Gastroesophageal sphincter (tissue), 4 donors: ENCODE measurements at regions not wholly inside any gene's neighbourhood (a gene's known extent, or its start where the extent isn't known, plus 50 kb on each side); places are given as distances from the start of the nearest gene placed in this dataset.
"Not testable (repeated sequence)": the region's sequence is repeated elsewhere in the genome, so short reads cannot be mapped to it uniquely, and the experiment has no call there.

Experiments used
- ATAC-seq: fragments of 150-250 bp; one replicate; pipeline ENCODE4 v1.9.1; 2016; ENCODE audit warnings: mild to moderate bottlenecking, moderate library complexity
- H3K27ac ChIP-seq, 4 donors: fragments of 200-600 bp; sonication (generic) in 3 of 4; 1 replicate in 3 of 4; 2 replicates in 1 of 4; pipeline ENCODE4 v1.5.1; 2016 to 2019
- H3K27me3 ChIP-seq: fragments of 200-600 bp; sonication (generic); one replicate; pipeline ENCODE4 v1.5.1; 2019
- H3K36me3 ChIP-seq, 2 donors: fragments of 200-600 bp; sonication (generic); one replicate each; pipeline ENCODE4 v1.5.1; 2019; ENCODE audit warnings: control low read depth in 1 of 2
- H3K4me1 ChIP-seq, 3 donors: fragments of 200-600 bp; sonication (generic); 1 replicate in 2 of 3; 2 replicates in 1 of 3; pipeline ENCODE4 v1.5.1; 2016 to 2019; ENCODE audit warnings: control low read depth in 2 of 3
- H3K4me3 ChIP-seq, 2 donors: fragments of 200-600 bp; sonication (generic); one replicate each; pipeline ENCODE4 v1.5.1; 2019; ENCODE audit warnings: mild to moderate bottlenecking in 1 of 2, moderate library complexity in 1 of 2
- H3K9me3 ChIP-seq, 3 donors: fragments of 200-600 bp; sonication (generic); one replicate each; pipeline ENCODE4 v1.5.1; 2017 to 2019; ENCODE audit warnings: control low read depth in 2 of 3
- EP300 ChIP-seq: sonication (generic); formaldehyde crosslinking; IDR thresholded peaks from one replicate; pipeline ENCODE4 v1.6.1; 2017; ENCODE audit warnings: antibody characterized with exemption, mild to moderate bottlenecking
- POLR2A ChIP-seq, 2 donors: fragments of 450-650 bp; IDR thresholded peaks; one replicate each; pipeline ENCODE4 v1.6.1; 2017; ENCODE audit warnings: antibody characterized with exemption in 2 of 2, mild to moderate bottlenecking in 2 of 2, moderate library complexity in 1 of 2
- POLR2AphosphoS5 ChIP-seq: sonication (generic); formaldehyde crosslinking; IDR thresholded peaks from one replicate; pipeline ENCODE4 v1.6.1; 2017; ENCODE audit warnings: antibody characterized with exemption
- WGBS, 2 donors: methylation state at CpG; one replicate each; pipeline ENCODE4 v1.1.5; 2018; ENCODE audit warnings: low coverage in 1 of 2; 5-methylcytosine and 5-hydroxymethylcytosine counted together
- TF ChIP-seq, protein P1 (sequence below), 4 experiments: fragments of 200-600 bp in 2 of 4; fragments of 450-650 bp in 2 of 4; sonication (generic) in 1 of 4; IDR thresholded peaks; one replicate each; pipeline ENCODE4 v1.5.1; 2017 to 2019; ENCODE audit warnings: antibody characterized with exemption in 4 of 4, mild to moderate bottlenecking in 2 of 4, moderate library complexity in 2 of 4

DNA sequence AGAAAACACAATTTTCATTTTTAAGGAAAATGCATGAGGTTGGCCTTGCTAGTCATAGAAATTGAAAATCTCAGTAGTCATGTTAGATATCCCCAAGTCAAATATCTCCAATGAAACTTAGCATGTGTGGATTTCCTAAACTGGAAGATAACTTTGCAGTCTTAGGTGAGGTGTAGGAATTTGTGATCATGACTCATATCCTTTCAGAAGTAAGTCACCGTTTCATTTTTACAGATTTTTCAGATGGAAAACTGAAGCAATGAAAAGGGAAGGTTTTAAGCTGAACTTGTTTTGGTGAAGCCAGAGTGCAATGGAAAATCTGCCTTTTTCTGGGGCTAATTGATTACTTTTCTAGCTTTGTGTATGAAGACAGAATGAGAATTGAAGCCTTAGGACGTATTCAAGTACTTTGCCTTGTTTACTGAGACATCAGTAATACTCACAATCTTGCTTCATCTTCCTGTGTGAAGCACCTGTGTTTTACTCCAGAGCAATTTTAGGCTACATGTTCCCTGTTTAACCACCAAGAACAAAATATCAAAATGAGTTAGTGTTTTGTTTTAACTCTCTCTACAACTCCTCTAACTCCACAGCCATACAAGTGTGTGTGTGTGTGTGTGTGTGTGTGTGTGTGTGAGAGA lies 1662.8 kb upstream of the ADGRL3 start:
- Histone ChIP-seq H3K4me3 (no peak overlapping the region), H3K36me3 (no peaks in the 10 kb centered on the region), H3K9me3 (no peaks in the 10 kb centered on the region), H3K4me1 (no peaks in the 10 kb centered on the region), H3K27ac (no peak overlapping the region), H3K27me3 (no peaks in the 10 kb centered on the region)
- no peak for TF ChIP-seq EP300
- no peak for TF ChIP-seq POLR2AphosphoS5
- TF ChIP-seq, protein P1, sequence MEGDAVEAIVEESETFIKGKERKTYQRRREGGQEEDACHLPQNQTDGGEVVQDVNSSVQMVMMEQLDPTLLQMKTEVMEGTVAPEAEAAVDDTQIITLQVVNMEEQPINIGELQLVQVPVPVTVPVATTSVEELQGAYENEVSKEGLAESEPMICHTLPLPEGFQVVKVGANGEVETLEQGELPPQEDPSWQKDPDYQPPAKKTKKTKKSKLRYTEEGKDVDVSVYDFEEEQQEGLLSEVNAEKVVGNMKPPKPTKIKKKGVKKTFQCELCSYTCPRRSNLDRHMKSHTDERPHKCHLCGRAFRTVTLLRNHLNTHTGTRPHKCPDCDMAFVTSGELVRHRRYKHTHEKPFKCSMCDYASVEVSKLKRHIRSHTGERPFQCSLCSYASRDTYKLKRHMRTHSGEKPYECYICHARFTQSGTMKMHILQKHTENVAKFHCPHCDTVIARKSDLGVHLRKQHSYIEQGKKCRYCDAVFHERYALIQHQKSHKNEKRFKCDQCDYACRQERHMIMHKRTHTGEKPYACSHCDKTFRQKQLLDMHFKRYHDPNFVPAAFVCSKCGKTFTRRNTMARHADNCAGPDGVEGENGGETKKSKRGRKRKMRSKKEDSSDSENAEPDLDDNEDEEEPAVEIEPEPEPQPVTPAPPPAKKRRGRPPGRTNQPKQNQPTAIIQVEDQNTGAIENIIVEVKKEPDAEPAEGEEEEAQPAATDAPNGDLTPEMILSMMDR (IDR thresholded peaks at IDR 0.05): no peak
- TF ChIP-seq POLR2A (IDR thresholded peaks at IDR 0.05): no peak
- ATAC-seq: no peak
- 27 to 42% methylated on average over 2 of the region's 2 CpGs for WGBS, 2 donors

- H3K9me3 ChIP-seq: no peaks in the 10 kb centered on the region
- H3K4me3 ChIP-seq: no peak overlapping the region
- TF ChIP-seq, protein P1 (IDR thresholded peaks at IDR 0.05): no peak
- no peak for TF ChIP-seq POLR2A (IDR thresholded peaks at IDR 0.05)
- TF ChIP-seq EP300: no peak
- no peak for TF ChIP-seq POLR2AphosphoS5
- no peaks in the 10 kb centered on the region for H3K36me3 ChIP-seq
- no peaks in the 10 kb centered on the region for H3K4me1 ChIP-seq
- 92 to 100% methylated on average over 2 to 4 of the region's 4 CpGs for WGBS, 2 donors
- H3K27ac ChIP-seq: no peak overlapping the region
- H3K27me3 ChIP-seq: no peaks in the 10 kb centered on the region
- ATAC-seq: no peak
Observed at GRCh38 chr4:59539401-59539800, 1660.7 kb upstream of the ADGRL3 start.

DNA sequence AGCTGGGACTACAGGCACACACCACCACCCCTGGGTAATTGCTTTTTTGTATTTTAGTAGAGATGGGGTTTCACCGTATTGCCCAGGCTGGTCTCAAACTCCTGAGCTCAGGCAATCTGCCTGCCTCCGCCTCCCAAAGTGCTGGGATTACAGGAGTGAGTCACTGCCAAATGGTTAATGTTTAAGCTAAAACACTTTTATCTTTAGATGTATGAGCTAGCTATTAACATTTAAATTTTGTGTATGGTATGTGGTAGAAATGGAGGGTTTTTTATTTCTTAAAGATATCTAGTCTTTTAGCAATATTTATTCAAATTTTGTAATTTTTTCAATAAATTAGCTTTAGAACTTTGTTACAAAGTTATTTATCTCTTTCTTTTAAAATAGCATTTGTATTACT lies 1659.8 kb upstream of the ADGRL3 start:
- ATAC-seq: no peak
- no peak overlapping the region for H3K4me3 ChIP-seq
- no peaks in the 10 kb centered on the region for H3K36me3 ChIP-seq
- 58 to 100% methylated on average over 1 to 2 of the region's 2 CpGs for WGBS, 2 donors
- no peaks in the 10 kb centered on the region for H3K9me3 ChIP-seq
- no peaks in the 10 kb centered on the region for H3K4me1 ChIP-seq
- H3K27ac ChIP-seq: no peak overlapping the region
- no peak for TF ChIP-seq EP300
- no peak for TF ChIP-seq POLR2AphosphoS5
- no peak for TF ChIP-seq POLR2A (IDR thresholded peaks at IDR 0.05)
- TF ChIP-seq, protein P1 (IDR thresholded peaks at IDR 0.05): no peak
- no peaks in the 10 kb centered on the region for H3K27me3 ChIP-seq

GRCh38 chr4:59553063-59553720 lies 1646.9 kb upstream of the ADGRL3 start:
- H3K4me3 ChIP-seq: peak overlapping the region in 1 of 2 donors; percentile 14
- no peak for ATAC-seq
- H3K4me1 ChIP-seq: no peaks in the 10 kb centered on the region
- H3K9me3 ChIP-seq: peaks cover 0 to 8% (median 0%) of the 10 kb centered on the region in 3 donors
- TF ChIP-seq POLR2A (IDR thresholded peaks at IDR 0.05): no peak
- no peak for TF ChIP-seq EP300
- TF ChIP-seq POLR2AphosphoS5: no peak
- TF ChIP-seq, protein P1 (IDR thresholded peaks at IDR 0.05): no peak
- H3K36me3 ChIP-seq: no peaks in the 10 kb centered on the region
- H3K27me3 ChIP-seq: no peaks in the 10 kb centered on the region
- WGBS, 2 donors: 14 to 32% methylated on average over 2 of the region's 2 CpGs
- H3K27ac ChIP-seq: no peak overlapping the region

DNA sequence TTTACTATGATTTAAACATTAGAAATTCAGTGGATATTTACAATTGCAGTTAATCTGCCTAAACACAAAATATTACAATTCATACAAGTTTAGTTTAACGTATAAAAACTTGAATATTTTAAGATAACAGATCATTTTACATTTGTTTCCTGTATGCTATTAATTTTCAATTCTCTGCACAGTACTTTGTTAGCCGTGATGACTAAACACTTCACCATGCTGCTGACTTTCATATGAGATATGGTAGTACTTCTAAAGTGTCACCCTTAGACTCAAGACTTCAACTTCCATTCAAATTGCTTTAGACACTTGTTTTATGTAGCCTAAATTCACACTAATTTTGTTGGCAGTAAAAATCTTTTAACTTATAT lies 1646.4 kb upstream of the ADGRL3 start:
- no peaks in the 10 kb centered on the region for H3K27me3 ChIP-seq
- H3K9me3 ChIP-seq: peaks cover 0 to 8% (median 0%) of the 10 kb centered on the region in 3 donors
- no peak overlapping the region for H3K27ac ChIP-seq
- no peaks in the 10 kb centered on the region for H3K36me3 ChIP-seq
- H3K4me3 ChIP-seq: peak overlapping the region in 1 of 2 donors; percentile 14
- WGBS, 2 donors: 16 to 57% methylated on average over 2 of the region's 2 CpGs
- TF ChIP-seq, protein P1 (IDR thresholded peaks at IDR 0.05): no peak
- TF ChIP-seq POLR2AphosphoS5 (no peak), EP300 (no peak), POLR2A (IDR thresholded peaks at IDR 0.05) (no peak)
- ATAC-seq: no peak
- no peaks in the 10 kb centered on the region for H3K4me1 ChIP-seq

GRCh38 chr4:59556191-59556590 lies 1643.9 kb upstream of the ADGRL3 start:
- not testable (repeated sequence) for H3K27me3 ChIP-seq, H3K27ac ChIP-seq, H3K4me3 ChIP-seq, ATAC-seq, H3K36me3 ChIP-seq, H3K9me3 ChIP-seq, H3K4me1 ChIP-seq
- WGBS, 2 donors: 63 to 69% methylated on average over 2 of the region's 2 CpGs

- not testable (repeated sequence) for H3K4me3 ChIP-seq, H3K36me3 ChIP-seq, H3K4me1 ChIP-seq, H3K27ac ChIP-seq, H3K27me3 ChIP-seq, H3K9me3 ChIP-seq, ATAC-seq
- WGBS, 2 donors: 50% methylated on average over 2 of the region's 9 CpGs; no CpG with 5 or more reads in 1 of the 2 donors
Observed at GRCh38 chr4:59560141-59560648, 1639.9 kb upstream of the ADGRL3 start.
